Ectodermal cell (in vitro differentiated cells): ENCODE measurements at regions not wholly inside any gene's neighbourhood (a gene's known extent, or its start where the extent isn't known, plus 50 kb on each side); places are given as distances from the start of the nearest gene placed in this dataset.

Experiments
- H3K27ac ChIP-seq: 2 replicates; pipeline ENCODE4 v1.7.0; 2013; ENCODE audit warnings: mild to moderate bottlenecking, low read depth, low read length; ENCODE audit not compliant: insufficient read depth, poor library complexity, severe bottlenecking
- H3K27me3 ChIP-seq: 2 replicates; pipeline ENCODE4 v1.7.0; 2013; ENCODE audit warnings: mild to moderate bottlenecking, low read length; ENCODE audit not compliant: insufficient read depth, control insufficient read depth, poor library complexity, severe bottlenecking
- H3K36me3 ChIP-seq: one replicate; pipeline ENCODE4 v1.7.0; 2013; ENCODE audit warnings: low read length; ENCODE audit not compliant: control insufficient read depth, insufficient read depth
- H3K4me1 ChIP-seq: one replicate; pipeline ENCODE4 v1.7.0; 2013; ENCODE audit warnings: low read length; ENCODE audit not compliant: control insufficient read depth, insufficient read depth
- H3K4me3 ChIP-seq: 2 replicates; pipeline ENCODE4 v1.7.0; 2013; ENCODE audit warnings: low read depth, low read length, control low read depth; ENCODE audit not compliant: insufficient read depth
- H3K9me3 ChIP-seq: 2 replicates; pipeline ENCODE4 v1.7.0; 2013; ENCODE audit warnings: mild to moderate bottlenecking, low read length, moderate library complexity; ENCODE audit not compliant: control insufficient read depth
- WGBS, 2 experiments: methylation state at CpG; one replicate each; pipeline ENCODE4 v1.1.7; 2013; ENCODE audit warnings: missing lambda C conversion rate in 2 of 2; 5-methylcytosine and 5-hydroxymethylcytosine counted together

DNA sequence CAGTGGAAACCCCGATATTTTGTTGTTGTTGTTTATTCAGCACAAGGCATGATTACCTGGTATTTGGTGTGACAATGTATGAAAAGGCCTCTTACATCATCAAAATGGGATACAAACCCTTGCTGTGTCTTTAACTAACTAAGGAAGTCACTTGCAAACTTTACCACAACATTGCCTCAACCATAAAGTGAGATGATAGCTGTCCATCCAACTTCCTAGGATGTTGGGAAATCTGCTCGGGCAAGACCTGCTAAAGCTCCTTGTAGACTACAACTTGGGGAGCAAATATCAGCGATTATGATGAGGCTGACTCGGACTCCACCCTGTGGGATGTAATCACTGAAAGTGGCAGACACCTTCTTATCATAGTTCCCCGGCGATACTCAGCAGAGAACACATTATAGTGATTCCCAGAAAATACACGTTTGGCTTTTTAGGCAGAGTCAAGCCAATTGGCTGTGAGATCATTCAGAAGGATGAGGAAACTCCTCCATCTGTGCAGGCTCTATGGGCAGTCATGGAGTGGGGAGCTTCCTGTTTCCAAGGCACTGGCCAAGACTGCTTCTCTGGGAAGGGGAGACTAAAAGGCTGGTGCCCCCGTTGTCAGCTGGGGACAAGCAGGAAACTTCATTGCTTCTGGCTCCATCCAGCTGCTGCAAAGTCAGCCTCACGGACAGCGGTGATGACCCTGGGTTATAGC is 289.0 kb downstream of the RNF144A start:
- H3K27me3 ChIP-seq = no peaks in the 10 kb centered on the region
- H3K4me3 ChIP-seq = no peak overlapping the region
- WGBS, 2 experiments = 95 to 97% methylated on average over 10 of the region's 10 CpGs
- no peaks in the 10 kb centered on the region for H3K36me3 ChIP-seq
- H3K9me3 ChIP-seq = no peaks in the 10 kb centered on the region
- no peak overlapping the region for H3K27ac ChIP-seq
- H3K4me1 ChIP-seq = peaks cover 21% of the 10 kb centered on the region

DNA sequence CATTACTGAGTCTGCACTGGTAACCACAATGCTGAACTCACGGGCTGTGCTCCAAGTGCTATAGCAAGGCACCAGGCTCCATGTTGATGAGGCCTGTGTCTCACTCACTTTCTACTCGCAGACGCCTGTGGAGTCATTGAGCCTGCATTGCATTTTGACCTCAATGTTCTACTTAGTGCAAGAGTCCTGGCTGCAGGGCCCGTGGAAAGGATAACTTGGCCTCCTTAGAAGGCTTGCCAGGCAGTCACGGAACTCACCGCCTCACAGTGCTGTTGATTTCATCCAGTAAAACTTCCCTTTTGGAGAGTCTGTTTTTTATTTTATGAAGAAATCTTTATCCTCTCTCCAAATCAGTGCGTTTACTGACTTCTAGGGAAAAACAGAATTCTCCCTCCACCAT is 290.4 kb downstream of the RNF144A start:
- no peak overlapping the region for H3K4me3 ChIP-seq
- H3K27me3 ChIP-seq = no peaks in the 10 kb centered on the region
- no peaks in the 10 kb centered on the region for H3K36me3 ChIP-seq
- H3K9me3 ChIP-seq = no peaks in the 10 kb centered on the region
- peaks cover 10% of the 10 kb centered on the region for H3K4me1 ChIP-seq
- H3K27ac ChIP-seq = no peak overlapping the region
- 93 to 97% methylated on average over 7 of the region's 7 CpGs for WGBS, 2 experiments

DNA sequence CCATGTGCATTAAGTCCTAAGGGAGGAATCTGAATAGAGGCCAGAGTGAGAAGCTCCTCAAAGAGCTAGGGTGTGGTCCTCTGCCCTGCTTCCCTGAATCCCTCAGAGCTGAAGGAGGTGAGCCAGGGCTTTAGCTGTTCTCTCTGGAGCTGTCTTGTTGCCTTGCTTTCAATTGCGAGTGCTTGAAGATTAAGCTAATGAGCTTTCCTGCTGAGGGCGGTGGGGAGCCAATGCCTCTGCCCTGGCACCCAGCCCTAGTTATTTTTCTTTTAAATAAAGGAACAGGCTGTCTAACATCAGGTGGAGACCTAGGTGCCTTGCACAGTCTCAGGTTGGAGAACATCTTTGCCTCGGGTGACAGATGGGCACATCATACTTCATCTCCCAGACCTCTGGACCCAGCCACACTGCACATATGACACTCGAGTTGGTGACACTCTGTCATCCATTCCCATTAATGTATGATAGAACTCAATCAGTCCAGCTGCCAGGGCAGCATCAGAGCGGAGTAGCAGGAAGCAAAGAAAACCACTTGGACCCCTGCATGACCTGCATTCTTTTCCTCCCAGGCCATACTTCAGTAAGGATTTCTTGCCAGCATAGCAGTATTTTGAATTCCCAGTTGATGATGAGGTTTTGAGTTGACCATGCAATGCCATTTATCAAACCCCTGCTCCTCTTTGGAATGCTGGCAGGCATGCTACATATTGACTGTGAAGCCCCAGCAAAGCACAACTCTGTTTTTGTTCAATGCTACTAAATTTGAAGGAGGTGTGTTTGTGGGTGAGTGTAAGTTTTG is 292.7 kb downstream of the RNF144A start:
- Histone ChIP-seq H3K4me1 (peaks cover 8% of the 10 kb centered on the region), H3K4me3 (no peak overlapping the region), H3K36me3 (no peaks in the 10 kb centered on the region), H3K27me3 (no peaks in the 10 kb centered on the region), H3K27ac (no peak overlapping the region), H3K9me3 (no peaks in the 10 kb centered on the region)
- WGBS, 2 experiments = 63 to 69% methylated on average over 5 of the region's 5 CpGs

DNA sequence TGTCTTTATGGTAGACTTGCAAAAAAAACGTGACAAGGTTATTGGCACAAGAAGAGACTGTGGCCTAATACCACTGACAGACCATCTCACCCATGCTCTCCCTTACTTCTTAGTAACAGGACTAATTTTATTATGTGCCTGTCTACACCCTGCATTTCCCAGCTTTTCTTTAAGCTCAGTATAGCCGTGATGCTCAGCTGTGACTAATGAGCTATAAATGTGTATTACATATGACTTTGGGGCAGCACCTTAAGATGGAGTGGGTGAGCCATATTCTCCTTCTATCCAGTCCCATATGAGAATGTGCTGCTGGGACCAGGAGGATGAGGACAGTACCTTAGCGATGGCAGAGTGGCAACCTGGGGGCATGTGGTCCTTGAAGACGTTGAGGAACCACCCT is 293.5 kb downstream of the RNF144A start:
- Histone ChIP-seq H3K36me3 (no peaks in the 10 kb centered on the region), H3K9me3 (no peaks in the 10 kb centered on the region), H3K4me3 (no peak overlapping the region), H3K27ac (no peak overlapping the region), H3K4me1 (peaks cover 8% of the 10 kb centered on the region), H3K27me3 (no peaks in the 10 kb centered on the region)
- WGBS, 2 experiments = 91 to 96% methylated on average over 4 of the region's 4 CpGs

DNA sequence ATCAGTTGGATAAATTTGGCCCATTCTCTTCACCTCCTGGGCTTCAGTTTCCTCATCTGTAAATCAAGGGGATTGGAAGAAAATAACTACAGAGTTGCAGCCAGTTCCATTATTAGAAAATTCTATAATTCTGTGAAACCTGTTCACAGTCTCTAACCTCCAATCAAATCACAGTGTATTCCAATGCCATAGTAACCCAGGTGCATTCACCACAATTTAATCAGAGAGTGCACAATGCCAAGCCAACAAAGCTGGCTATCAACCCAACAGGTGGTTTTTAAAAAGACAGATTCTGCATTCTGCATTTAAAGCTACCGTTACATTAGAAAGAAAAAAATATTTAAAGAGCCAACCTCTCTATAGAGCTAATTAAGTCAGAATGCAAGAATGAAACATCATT is 308.6 kb downstream of the RNF144A start:
- no peak overlapping the region for H3K4me3 ChIP-seq
- H3K9me3 ChIP-seq = no peaks in the 10 kb centered on the region
- WGBS, 2 experiments = 63 to 65% methylated on average over 1 of the region's 1 CpG
- H3K4me1 ChIP-seq = no peaks in the 10 kb centered on the region
- no peaks in the 10 kb centered on the region for H3K27me3 ChIP-seq
- no peaks in the 10 kb centered on the region for H3K36me3 ChIP-seq
- no peak overlapping the region for H3K27ac ChIP-seq

DNA sequence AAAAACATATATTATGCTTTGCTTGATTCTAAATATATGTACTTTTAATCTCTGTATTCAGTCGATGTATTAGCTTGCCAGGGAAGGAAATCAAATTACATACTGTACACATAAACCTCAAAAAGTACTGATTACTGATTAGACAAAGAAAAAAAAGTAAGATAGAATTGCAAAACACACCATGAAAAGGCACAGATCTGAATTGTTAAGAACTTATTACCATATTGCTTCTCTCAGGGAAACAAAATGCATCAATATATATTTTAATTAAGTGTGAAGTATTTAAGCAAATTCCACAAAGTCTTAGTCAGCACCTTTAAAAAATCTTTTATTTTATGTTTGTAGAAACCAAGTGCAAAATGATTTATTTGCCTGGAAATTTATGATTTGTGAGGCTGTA is 309.3 kb downstream of the RNF144A start:
- Histone ChIP-seq H3K36me3 (no peaks in the 10 kb centered on the region), H3K27ac (no peak overlapping the region), H3K4me3 (no peak overlapping the region), H3K9me3 (no peaks in the 10 kb centered on the region), H3K27me3 (no peaks in the 10 kb centered on the region), H3K4me1 (no peaks in the 10 kb centered on the region)
- no CpG with 5 or more reads among the region's 1 CpG for WGBS, 2 experiments

DNA sequence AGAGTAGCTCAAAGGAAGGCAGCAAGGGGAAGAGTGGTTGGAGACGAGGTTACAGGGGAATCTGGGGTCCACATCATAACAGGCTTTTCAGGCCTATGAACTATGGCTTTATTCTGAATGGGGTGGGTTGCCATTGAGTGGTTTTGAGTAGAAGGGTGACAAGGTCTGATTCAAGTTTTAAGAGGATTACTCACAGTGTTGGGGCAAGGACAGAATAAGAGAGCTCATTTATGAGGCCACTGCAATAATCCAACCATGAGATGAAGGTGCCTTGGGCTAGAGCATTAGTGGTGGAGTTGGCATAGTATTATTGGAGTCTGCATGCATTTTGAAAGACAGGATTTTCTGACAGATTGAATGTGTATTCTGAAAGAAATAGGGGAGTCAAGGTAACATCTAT is 315.9 kb downstream of the RNF144A start:
- Histone ChIP-seq H3K27me3 (no peaks in the 10 kb centered on the region), H3K4me1 (no peaks in the 10 kb centered on the region), H3K9me3 (no peaks in the 10 kb centered on the region), H3K27ac (no peak overlapping the region), H3K36me3 (no peaks in the 10 kb centered on the region), H3K4me3 (no peak overlapping the region)
- 32 to 45% methylated on average over 1 of the region's 1 CpG for WGBS, 2 experiments

DNA sequence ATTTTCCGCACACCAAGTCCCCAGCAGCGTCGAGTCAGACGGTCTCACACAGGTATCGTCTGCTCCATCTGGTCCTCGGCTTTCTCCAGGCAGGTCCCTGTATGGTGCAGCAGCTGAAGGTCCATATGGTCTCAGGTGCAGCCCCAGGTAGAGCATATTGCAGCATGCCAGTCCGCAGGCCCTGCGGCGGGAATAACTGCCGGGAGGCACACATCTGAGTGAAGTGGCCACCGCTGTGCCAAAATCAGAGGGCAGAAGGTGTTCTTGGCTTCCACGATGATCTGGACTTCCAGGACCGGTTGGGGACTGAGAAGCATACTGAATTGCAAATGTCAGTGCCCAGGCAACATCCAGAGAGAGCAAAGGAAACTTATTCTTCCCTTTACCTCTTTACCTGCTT is 320.3 kb downstream of the RNF144A start:
- H3K27me3 ChIP-seq = no peaks in the 10 kb centered on the region
- no peaks in the 10 kb centered on the region for H3K9me3 ChIP-seq
- WGBS, 2 experiments = 94% methylated on average over 13 of the region's 13 CpGs
- H3K4me3 ChIP-seq = no peak overlapping the region
- no peak overlapping the region for H3K27ac ChIP-seq
- H3K4me1 ChIP-seq = peaks cover 3% of the 10 kb centered on the region
- H3K36me3 ChIP-seq = no peaks in the 10 kb centered on the region

DNA sequence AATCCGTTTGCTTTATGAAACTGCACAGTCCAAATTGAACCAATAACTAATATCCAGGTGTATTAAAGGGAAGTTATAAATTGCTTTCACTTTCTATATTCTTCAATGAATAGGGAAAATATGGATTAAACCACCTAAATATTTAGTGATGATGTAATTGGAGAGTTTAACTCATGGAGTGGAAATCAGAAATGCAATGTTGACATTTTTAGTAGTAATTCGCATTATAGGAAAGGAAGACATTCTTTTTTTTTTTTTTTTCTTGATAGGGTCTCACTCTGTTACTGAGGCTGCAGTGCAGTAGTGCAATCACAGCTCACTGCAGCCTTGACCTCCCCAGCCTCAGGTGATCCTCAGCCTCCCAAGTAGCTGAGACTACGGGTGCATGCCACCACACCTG is 321.9 kb downstream of the RNF144A start:
- H3K4me1 ChIP-seq = peaks cover 3% of the 10 kb centered on the region
- H3K27me3 ChIP-seq = no peaks in the 10 kb centered on the region
- no peak overlapping the region for H3K27ac ChIP-seq
- 88 to 98% methylated on average over 1 to 2 of the region's 3 CpGs for WGBS, 2 experiments
- H3K4me3 ChIP-seq = no peak overlapping the region
- no peaks in the 10 kb centered on the region for H3K9me3 ChIP-seq
- H3K36me3 ChIP-seq = no peaks in the 10 kb centered on the region

DNA sequence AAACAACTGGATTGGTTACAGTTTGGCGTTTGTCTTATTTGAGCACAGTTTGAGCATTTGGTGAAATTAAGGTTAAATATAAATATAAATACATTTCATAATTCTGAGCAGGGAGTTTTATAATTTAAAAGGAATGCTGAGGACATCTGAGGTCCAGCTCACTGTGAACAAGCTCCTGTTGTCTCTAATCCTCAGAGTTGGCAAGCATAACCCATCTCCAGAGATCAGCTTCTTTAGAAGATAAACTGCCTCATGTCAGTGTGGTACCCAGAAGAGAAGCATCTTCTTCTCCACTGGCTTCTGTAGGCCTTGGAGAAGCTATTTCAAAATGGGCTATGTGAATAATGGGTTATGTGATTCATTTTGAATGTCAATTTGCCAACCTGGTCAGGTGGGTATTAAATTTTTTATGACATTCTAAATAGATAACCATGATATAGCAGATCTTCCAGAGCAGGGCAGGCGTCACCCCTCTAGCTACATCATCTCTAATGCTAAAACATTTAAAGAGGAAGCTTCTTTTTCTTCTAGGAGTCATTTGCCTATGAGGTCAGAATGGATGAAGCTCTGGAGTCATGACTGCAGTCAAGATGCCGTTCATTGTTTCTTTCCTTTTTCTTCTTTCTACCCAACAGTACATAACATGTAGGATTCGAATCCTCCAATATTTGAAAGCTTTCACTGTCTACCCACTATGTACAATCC is 324.0 kb downstream of the RNF144A start:
- H3K4me1 ChIP-seq = peaks cover 3% of the 10 kb centered on the region
- H3K27ac ChIP-seq = no peak overlapping the region
- no peak overlapping the region for H3K4me3 ChIP-seq
- 92 to 93% methylated on average over 3 to 4 of the region's 4 CpGs for WGBS, 2 experiments
- H3K36me3 ChIP-seq = no peaks in the 10 kb centered on the region
- H3K27me3 ChIP-seq = no peaks in the 10 kb centered on the region
- H3K9me3 ChIP-seq = no peaks in the 10 kb centered on the region
